ENCODE measurements at regions not wholly inside any gene's neighbourhood (a gene's known extent, or its start where the extent isn't known, plus 50 kb on each side); places are given as distances from the start of the nearest gene placed in this dataset.

DNA sequence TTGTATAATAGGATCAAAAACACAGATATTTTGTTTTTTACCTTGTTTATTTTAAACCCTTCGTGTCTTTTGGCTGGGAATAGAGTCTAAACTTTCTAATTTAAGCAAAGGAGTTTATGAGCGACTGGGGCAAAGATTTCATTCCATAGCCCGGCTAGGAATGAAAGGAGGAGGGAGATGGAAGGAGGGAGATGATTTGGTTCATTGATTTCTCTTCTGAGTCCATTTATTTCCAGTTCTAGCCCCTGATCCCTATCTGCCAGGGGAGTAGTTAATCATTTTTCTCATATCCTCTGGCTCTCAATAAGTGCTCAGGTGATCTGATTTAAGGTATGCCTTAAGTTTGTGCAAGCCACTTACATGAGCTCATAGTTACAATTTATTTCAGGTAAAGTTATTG is 120.0 kb downstream of the SPRY1 start:
- TF ChIP-seq, protein P1, sequence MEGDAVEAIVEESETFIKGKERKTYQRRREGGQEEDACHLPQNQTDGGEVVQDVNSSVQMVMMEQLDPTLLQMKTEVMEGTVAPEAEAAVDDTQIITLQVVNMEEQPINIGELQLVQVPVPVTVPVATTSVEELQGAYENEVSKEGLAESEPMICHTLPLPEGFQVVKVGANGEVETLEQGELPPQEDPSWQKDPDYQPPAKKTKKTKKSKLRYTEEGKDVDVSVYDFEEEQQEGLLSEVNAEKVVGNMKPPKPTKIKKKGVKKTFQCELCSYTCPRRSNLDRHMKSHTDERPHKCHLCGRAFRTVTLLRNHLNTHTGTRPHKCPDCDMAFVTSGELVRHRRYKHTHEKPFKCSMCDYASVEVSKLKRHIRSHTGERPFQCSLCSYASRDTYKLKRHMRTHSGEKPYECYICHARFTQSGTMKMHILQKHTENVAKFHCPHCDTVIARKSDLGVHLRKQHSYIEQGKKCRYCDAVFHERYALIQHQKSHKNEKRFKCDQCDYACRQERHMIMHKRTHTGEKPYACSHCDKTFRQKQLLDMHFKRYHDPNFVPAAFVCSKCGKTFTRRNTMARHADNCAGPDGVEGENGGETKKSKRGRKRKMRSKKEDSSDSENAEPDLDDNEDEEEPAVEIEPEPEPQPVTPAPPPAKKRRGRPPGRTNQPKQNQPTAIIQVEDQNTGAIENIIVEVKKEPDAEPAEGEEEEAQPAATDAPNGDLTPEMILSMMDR (IDR thresholded peaks at IDR 0.05) = no peak
- Mint-ChIP-seq H3K4me3 (no peak overlapping the region), H3K27me3 (ENCODE audit: insufficient read depth) (peaks cover 9% of the 10 kb centered on the region), H3K4me1 (ENCODE audit: low read depth) (no peaks in the 10 kb centered on the region), H3K27ac (no peak overlapping the region), H3K36me3 (ENCODE audit: low read depth) (no peaks in the 10 kb centered on the region), H3K9me3 (peaks cover 6% of the 10 kb centered on the region; the same call in 1 of the 2 replicates)
- no peak for DNase-seq

DNA sequence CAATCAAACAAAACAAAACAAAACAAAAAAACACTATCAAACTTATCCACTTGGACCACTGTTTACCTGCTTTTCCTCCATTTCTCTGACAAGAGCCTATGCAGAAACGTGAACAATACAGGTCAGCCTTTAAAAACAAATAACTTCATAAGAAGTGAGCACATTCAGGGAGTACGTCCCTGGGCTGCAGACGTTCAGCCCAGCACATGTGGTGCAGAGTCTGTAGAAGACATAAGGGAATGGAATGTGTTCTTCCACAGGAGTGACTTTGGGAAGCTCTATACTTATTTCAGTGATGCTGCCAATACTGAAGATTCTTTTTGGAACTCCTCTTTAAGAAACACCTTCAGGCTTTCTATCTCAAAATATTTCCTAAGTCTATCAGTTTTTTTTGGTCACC is 120.6 kb downstream of the SPRY1 start:
- H3K36me3 Mint-ChIP-seq (ENCODE audit: low read depth) = no peaks in the 10 kb centered on the region
- no peak overlapping the region for H3K27ac Mint-ChIP-seq
- no peak overlapping the region for H3K4me3 Mint-ChIP-seq
- no peaks in the 10 kb centered on the region for H3K4me1 Mint-ChIP-seq (ENCODE audit: low read depth)
- H3K9me3 Mint-ChIP-seq = peaks cover 6% of the 10 kb centered on the region; the same call in 1 of the 2 replicates
- TF ChIP-seq, protein P1 (IDR thresholded peaks at IDR 0.05) = no peak
- DNase-seq = no peak
- H3K27me3 Mint-ChIP-seq (ENCODE audit: insufficient read depth) = peaks cover 9% of the 10 kb centered on the region

DNA sequence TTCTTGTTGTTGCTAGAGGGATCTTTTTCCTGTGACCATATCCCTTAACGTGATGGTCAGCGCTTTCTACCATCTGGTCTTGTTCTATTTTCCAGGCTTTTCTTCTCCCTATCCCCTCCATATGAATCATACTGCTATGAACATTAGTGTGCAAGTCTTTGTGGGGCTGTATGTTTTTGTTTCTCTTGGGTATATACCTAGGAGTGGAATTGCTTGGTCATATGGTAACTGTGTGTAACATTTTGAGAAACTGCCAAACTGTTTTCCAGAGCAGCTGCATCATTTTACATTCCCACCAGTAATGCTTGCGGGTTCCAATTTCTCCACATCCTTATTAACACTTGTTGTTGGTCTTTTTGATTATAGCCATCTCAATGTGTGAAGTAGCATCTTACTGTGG is 121.4 kb downstream of the SPRY1 start:
- Mint-ChIP-seq H3K4me3 (no peak overlapping the region), H3K36me3 (ENCODE audit: low read depth) (no peaks in the 10 kb centered on the region), H3K4me1 (ENCODE audit: low read depth) (no peaks in the 10 kb centered on the region), H3K27me3 (ENCODE audit: insufficient read depth) (peaks cover 9% of the 10 kb centered on the region), H3K27ac (no peak overlapping the region), H3K9me3 (no peaks in the 10 kb centered on the region)
- TF ChIP-seq, protein P1 (IDR thresholded peaks at IDR 0.05) = no peak
- DNase-seq = no peak

DNA sequence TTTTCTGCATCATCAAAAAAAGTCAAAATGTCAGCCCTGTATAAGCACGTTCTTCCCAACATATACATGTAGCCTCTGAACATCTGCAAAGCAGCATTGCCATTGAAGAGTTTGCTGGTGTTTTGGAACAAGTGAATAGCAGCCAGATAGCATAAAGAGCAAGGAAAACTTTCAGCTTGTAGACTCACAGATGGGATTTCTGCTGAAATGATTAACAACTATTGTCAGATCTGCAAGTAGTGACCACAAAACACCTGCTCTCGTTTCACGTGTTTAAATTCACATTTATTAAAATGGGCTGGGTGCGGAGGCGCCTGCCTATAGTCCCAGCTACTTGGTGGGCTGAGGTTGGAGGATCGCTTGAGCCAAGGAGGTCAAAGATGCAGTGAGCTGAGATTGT is 123.7 kb downstream of the SPRY1 start:
- Mint-ChIP-seq H3K36me3 (ENCODE audit: low read depth) (no peaks in the 10 kb centered on the region), H3K9me3 (no peaks in the 10 kb centered on the region), H3K4me3 (no peak overlapping the region), H3K27ac (no peak overlapping the region), H3K27me3 (ENCODE audit: insufficient read depth) (peaks cover 9% of the 10 kb centered on the region), H3K4me1 (ENCODE audit: low read depth) (no peaks in the 10 kb centered on the region)
- TF ChIP-seq, protein P1 (IDR thresholded peaks at IDR 0.05) = no peak
- DNase-seq = no peak

DNA sequence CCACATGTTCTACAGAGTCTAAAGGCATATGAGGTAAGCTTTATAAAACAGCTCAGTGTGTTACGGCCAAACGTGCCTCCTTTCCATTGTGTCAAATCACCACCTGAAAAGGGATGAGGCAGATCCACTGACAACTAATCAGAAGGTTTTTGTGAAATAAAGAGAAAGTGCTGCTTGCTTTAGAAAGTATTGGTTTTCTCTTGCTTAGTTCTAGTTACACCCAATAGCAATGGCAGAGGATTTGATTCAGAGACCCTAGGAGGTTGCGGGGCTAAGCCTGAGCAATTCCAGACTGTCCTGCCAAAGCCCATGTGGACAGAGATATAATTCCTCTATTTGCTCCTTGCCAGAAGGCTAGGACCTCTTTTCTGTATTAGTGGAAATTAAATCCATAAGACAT is 125.5 kb downstream of the SPRY1 start:
- no peaks in the 10 kb centered on the region for H3K4me1 Mint-ChIP-seq (ENCODE audit: low read depth)
- H3K4me3 Mint-ChIP-seq = no peak overlapping the region
- H3K36me3 Mint-ChIP-seq (ENCODE audit: low read depth) = no peaks in the 10 kb centered on the region
- DNase-seq = no peak
- no peaks in the 10 kb centered on the region for H3K9me3 Mint-ChIP-seq
- TF ChIP-seq, protein P1 (IDR thresholded peaks at IDR 0.05) = no peak
- H3K27ac Mint-ChIP-seq = no peak overlapping the region
- H3K27me3 Mint-ChIP-seq (ENCODE audit: insufficient read depth) = peaks cover 8% of the 10 kb centered on the region

DNA sequence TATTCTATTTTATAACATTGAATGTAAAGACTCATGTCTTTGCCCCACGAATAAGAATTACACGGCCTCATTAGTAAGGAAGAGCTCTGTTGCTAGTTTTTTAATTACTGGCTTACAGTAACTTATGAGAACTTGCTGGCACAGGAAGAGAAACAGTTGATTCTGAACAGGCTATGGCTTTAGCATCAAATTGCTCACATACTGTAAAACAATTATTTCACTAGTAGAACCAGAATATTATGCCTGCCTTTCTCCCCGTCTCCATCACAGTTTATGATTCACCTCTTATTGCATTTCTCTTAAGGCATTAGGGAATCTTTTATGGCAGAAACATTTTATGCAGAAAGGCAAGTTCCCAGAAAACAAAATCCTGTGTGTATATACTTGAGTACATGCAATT is 126.1 kb downstream of the SPRY1 start:
- H3K4me1 Mint-ChIP-seq (ENCODE audit: low read depth) = no peaks in the 10 kb centered on the region
- no peak overlapping the region for H3K27ac Mint-ChIP-seq
- H3K27me3 Mint-ChIP-seq (ENCODE audit: insufficient read depth) = peaks cover 9% of the 10 kb centered on the region
- no peaks in the 10 kb centered on the region for H3K36me3 Mint-ChIP-seq (ENCODE audit: low read depth)
- no peak for DNase-seq
- no peaks in the 10 kb centered on the region for H3K9me3 Mint-ChIP-seq
- no peak overlapping the region for H3K4me3 Mint-ChIP-seq
- TF ChIP-seq, protein P1 (IDR thresholded peaks at IDR 0.05) = no peak
